GM12891 (cell line): ENCODE measurements at regions not wholly inside any gene's neighbourhood (a gene's known extent, or its start where the extent isn't known, plus 50 kb on each side); places are given as distances from the start of the nearest gene placed in this dataset.

Experiments
- POLR2A ChIP-seq: IDR thresholded peaks from 2 replicates; pipeline ENCODE4 v1.6.1; 2011; ENCODE audit warnings: low read depth, low read length, control low read depth
- POLR2AphosphoS5 ChIP-seq: IDR thresholded peaks from 2 replicates; pipeline ENCODE4 v1.6.1; 2011; ENCODE audit warnings: low read depth, low read length, control low read depth
- POU2F2 ChIP-seq: IDR thresholded peaks from 2 replicates; pipeline ENCODE4 v1.6.1; 2011; ENCODE audit warnings: low read depth, mild to moderate bottlenecking, control low read depth, low read length, moderate library complexity
- SPI1 ChIP-seq: IDR thresholded peaks from 2 replicates; pipeline ENCODE4 v1.6.1; 2011; ENCODE audit warnings: low read depth, low read length, control low read depth
- TAF1 ChIP-seq: IDR thresholded peaks from 2 replicates; pipeline ENCODE4 v1.6.1; 2011; ENCODE audit warnings: low read depth, low read length, control low read depth

DNA sequence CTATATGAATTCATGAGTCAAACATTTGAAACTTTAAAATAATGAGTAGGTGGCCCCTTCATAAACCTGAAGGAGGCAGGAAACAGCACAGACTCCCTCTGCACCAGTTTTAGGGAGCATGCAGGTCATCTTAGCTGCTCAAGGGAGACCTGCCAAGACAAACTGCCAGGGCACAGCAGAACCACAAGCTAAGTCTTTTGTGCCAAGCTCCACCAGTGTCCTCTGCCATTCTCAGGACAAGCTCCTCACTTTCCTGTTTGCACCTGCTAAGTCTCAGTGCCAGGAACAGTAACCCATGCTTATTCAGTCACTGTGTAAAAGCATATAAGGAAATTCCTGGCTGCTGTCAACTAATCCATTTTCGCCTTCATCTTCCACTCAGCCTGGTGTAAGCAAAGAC, 368.9 kb downstream of the SEC16B start:
- TF ChIP-seq POLR2A (no peak), TAF1 (no peak), POLR2AphosphoS5 (no peak), SPI1 (no peak), POU2F2 (no peak)
